Panc1 (cell line): ENCODE measurements at regions not wholly inside any gene's neighbourhood (a gene's known extent, or its start where the extent isn't known, plus 50 kb on each side); places are given as distances from the start of the nearest gene placed in this dataset.

Experiments
- POLR2AphosphoS5 ChIP-seq: IDR thresholded peaks from 2 replicates; pipeline ENCODE4 v1.6.1; 2012; ENCODE audit warnings: mild to moderate bottlenecking, low read depth, low read length, moderate library complexity
- TCF7L2 ChIP-seq: IDR thresholded peaks from 2 replicates; pipeline ENCODE4 v1.6.1; 2011; ENCODE audit warnings: mild to moderate bottlenecking, low read depth, low read length, inconsistent platforms
- TF ChIP-seq, protein P1 (sequence below): fragments of 450-650 bp; IDR thresholded peaks from 2 replicates; pipeline ENCODE4 v1.5.1; 2017; ENCODE audit warnings: mild to moderate bottlenecking
- TF ChIP-seq, protein P2 (sequence below), 2 experiments: IDR thresholded peaks; 2 replicates each; pipeline ENCODE4 v1.6.1; 2011 to 2012; ENCODE audit warnings: low read depth in 2 of 2, control low read depth in 1 of 2, low read length in 1 of 2, mild to moderate bottlenecking in 1 of 2, moderate library complexity in 1 of 2; ENCODE audit not compliant: insufficient read depth in 1 of 2

DNA sequence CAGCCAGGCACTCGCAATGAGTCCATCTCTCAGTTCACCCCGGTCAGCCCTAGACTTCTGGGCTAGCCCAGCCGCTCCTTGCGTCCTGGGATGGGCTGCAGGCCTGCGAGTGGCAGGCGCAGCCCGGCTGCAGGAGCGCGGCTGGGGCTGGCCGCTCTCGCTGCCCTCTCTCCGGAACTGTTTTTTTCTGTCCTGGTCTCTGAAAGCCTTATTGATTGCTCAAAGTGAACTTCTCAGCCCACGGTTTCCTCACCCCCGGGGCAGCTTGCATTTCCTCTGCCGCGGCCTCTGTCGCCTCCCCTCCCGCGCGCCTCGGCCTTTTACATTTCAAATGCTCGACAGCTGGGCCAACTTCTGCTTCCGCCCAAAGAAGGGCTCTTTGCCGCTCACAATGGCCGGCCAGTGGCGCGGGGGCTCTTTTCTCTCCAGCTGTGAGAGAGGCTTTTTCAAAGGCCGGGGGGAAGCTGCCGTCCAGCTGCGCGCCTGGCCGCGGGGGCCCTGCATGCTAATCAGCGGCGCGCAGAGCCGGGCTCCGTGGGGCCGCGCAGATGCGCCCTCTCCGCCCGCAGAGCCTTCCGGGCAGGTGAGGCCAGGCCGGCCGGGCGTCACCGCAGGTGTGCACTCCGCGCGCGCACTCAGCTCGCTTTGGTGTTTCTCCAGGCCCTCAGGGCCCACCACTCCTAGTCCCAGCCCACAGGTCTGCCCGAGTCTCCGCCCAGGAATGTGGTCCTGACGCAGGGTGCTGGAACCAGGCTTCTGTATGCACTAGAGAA, 513.8 kb downstream of the RNF144A start:
- TF ChIP-seq, protein P1, sequence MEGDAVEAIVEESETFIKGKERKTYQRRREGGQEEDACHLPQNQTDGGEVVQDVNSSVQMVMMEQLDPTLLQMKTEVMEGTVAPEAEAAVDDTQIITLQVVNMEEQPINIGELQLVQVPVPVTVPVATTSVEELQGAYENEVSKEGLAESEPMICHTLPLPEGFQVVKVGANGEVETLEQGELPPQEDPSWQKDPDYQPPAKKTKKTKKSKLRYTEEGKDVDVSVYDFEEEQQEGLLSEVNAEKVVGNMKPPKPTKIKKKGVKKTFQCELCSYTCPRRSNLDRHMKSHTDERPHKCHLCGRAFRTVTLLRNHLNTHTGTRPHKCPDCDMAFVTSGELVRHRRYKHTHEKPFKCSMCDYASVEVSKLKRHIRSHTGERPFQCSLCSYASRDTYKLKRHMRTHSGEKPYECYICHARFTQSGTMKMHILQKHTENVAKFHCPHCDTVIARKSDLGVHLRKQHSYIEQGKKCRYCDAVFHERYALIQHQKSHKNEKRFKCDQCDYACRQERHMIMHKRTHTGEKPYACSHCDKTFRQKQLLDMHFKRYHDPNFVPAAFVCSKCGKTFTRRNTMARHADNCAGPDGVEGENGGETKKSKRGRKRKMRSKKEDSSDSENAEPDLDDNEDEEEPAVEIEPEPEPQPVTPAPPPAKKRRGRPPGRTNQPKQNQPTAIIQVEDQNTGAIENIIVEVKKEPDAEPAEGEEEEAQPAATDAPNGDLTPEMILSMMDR, result no peak
- TF ChIP-seq POLR2AphosphoS5 (no peak), TCF7L2 (no peak)
- TF ChIP-seq, protein P2, sequence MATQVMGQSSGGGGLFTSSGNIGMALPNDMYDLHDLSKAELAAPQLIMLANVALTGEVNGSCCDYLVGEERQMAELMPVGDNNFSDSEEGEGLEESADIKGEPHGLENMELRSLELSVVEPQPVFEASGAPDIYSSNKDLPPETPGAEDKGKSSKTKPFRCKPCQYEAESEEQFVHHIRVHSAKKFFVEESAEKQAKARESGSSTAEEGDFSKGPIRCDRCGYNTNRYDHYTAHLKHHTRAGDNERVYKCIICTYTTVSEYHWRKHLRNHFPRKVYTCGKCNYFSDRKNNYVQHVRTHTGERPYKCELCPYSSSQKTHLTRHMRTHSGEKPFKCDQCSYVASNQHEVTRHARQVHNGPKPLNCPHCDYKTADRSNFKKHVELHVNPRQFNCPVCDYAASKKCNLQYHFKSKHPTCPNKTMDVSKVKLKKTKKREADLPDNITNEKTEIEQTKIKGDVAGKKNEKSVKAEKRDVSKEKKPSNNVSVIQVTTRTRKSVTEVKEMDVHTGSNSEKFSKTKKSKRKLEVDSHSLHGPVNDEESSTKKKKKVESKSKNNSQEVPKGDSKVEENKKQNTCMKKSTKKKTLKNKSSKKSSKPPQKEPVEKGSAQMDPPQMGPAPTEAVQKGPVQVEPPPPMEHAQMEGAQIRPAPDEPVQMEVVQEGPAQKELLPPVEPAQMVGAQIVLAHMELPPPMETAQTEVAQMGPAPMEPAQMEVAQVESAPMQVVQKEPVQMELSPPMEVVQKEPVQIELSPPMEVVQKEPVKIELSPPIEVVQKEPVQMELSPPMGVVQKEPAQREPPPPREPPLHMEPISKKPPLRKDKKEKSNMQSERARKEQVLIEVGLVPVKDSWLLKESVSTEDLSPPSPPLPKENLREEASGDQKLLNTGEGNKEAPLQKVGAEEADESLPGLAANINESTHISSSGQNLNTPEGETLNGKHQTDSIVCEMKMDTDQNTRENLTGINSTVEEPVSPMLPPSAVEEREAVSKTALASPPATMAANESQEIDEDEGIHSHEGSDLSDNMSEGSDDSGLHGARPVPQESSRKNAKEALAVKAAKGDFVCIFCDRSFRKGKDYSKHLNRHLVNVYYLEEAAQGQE (IDR thresholded peaks at IDR 0.05; ENCODE audit: insufficient read depth in 1 of 2, low read depth in 2 of 2, low read length in 1 of 2), result no peak
